Fibroblast of gingiva (primary cell): ENCODE measurements at regions not wholly inside any gene's neighbourhood (a gene's known extent, or its start where the extent isn't known, plus 50 kb on each side); places are given as distances from the start of the nearest gene placed in this dataset.

Experiments used
- DNase-seq: peaks from one replicate; pipeline ENCODE4 v3.0.0-alpha.2; 2011; ENCODE audit warnings: low read depth

GRCh38 chr10:70966646-70967553, 78.5 kb upstream of the PCBD1 start:
- DNase-seq = no peak

DNA sequence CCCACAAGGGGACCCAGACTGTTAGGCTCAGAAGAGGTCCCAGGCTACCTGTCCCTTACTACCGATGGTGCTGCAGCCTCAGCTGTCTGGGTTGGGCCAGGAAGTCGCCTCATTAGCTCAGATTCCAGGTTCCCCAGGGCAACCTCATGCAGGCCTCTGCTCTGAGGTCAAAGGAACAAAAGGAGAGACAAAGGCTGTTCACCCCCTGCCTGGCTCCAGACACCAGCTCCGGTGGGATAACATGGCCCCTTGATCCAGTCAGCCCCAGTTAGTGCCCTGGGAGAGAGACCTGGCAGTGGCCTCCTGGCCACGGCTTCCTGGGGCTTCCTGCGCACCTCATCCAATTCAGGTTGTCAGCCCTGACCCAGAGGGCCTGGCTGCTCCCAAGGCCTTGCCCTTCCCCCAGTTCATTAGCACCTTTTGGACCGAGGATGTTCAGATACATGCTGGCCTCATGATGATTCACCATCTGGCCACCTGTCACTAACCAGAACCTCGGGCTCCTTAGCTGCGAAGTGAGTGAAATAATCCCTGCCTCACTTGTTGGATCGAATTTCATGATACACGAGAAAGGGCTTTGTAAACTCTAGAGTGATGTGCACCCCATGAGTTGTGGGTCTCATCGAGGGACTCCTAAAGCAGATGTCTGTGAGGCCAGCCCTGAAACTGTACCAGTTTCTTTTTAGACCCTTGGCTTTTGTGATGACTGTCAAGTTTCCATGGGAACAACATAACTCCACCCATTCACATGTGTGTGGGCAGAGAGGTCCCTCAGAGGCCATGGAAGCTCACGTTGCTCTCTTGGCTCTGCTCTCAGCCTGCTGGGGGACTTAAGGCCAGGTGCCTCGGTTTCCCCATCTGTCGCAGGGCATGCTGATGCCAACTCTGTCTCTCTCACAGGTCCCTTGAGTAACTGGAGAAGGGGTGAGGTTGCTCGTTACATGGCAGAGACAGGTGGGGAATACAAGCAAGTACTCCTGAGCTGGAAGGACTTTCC, 79.5 kb upstream of the PCBD1 start:
- DNase-seq = no peak

GRCh38 chr10:70969188-70969587, 80.8 kb upstream of the PCBD1 start:
- no peak for DNase-seq

GRCh38 chr10:70970830-70971229, 82.5 kb upstream of the PCBD1 start:
- no peak for DNase-seq

DNA sequence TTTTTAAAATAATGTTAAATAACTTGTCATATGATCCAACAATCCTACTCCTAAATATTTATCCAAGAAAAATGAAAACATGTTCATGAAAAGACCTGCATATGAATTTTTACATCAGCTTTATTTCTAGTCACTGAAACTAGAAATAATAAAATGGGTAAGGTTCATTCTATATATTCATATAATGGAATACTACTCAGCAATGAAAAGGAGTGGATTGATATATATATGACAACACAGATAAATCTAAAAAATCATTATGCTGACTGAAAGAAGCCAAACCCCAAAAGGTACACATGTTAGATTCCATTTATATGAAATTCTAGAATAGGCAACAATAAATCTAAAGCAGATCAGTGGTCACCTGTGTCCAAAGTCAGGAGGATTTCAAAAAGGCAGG, 84.9 kb upstream of the PCBD1 start:
- no peak for DNase-seq

DNA sequence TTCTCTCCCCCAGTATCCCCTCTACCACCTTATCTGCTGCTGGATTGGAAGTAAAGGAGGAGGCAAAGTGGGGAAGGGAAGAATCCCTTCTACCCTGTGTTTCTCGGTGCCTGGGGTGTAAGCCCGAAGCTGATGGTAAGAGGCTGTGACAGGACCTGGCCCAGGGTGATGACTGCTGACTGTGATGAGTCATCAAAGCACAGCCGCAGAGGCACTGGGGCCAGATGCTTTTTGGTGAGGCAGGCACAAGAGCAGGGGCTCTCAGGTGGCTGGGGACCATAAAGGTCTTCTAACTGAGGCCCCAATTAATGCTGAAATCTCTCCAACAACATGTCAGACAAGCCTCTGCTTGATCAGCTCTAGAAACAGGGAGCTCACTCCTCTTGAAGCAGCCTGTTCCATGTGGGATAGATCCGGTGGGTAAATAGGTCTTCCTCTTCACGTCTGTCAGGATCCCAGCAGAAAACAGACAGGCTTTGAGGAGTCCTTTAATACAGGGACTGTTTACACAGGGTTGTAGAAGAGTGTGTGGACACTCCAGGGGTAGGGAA, 86.1 kb upstream of the PCBD1 start:
- no peak for DNase-seq

DNA sequence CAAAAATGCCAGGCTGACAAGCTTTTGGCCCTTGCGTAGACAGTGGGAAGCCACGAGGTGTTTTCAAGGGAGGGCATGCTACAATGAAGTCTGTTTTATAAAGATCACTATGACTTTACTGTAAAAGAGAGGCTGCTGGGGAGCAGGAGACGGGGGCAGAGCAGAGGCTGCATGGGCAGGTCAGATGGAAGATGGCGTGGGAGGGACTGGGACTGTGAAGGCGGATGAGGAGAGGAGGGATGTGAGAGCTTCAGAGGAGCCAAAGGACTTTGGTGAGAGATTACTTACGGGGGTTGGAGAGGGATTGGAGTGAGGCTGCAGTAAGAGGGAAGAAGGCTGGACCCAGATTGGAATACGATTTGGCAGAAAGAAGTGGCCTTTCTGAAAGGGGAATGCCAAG, 86.6 kb upstream of the PCBD1 start:
- DNase-seq = no peak

DNA sequence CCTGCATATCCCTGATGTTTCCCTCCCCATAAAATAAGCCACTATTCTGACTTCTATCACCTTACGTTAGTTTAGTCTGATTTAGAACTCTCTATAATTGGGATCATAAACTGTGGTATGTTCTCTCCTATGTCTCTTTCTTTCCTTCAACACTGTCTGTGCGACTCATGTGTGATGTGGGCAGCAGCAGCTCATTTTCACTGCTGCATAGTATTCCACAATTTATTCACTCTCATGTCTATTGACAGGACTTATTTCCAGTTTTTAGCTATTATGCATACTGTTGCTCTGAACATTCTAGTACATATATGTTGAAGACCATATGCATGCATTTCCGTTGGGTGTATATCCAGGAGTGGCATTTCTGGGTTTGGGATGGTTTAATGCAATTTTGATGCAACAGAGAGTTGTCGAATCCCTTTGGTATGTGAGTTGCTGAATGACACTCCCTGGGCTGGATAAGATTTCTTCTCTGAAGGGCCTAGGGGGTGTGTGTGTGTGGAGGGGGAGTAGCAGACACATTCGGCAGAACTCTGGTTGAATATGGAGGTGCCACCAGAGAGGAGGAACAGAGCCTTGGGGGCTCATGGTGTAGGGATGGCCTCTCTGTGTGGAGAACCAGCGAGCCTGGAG, 87.8 kb upstream of the PCBD1 start:
- DNase-seq = no peak

- DNase-seq = no peak
Observed at GRCh38 chr10:70977625-70978024, 89.3 kb upstream of the PCBD1 start.

DNA sequence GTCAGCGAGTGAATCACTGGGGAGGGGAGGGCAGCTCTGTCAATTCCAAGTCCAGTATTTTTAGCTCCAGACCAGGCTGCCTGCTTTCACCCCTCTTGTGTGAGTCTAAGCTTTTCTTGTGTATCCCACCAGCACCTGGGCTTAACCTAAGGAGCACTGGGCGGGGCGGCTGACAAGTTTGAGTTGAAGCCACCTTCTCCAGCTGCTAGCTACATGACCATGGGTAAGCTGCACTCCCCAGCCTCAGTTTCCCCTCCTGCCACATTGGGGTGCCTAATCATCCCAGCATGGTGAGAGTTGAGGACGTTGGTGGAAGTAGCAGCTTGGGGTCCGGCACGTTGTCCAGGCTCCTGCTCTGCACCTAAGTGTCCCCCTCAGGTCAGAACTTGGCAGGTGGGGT, 89.8 kb upstream of the PCBD1 start:
- DNase-seq = no peak

DNA sequence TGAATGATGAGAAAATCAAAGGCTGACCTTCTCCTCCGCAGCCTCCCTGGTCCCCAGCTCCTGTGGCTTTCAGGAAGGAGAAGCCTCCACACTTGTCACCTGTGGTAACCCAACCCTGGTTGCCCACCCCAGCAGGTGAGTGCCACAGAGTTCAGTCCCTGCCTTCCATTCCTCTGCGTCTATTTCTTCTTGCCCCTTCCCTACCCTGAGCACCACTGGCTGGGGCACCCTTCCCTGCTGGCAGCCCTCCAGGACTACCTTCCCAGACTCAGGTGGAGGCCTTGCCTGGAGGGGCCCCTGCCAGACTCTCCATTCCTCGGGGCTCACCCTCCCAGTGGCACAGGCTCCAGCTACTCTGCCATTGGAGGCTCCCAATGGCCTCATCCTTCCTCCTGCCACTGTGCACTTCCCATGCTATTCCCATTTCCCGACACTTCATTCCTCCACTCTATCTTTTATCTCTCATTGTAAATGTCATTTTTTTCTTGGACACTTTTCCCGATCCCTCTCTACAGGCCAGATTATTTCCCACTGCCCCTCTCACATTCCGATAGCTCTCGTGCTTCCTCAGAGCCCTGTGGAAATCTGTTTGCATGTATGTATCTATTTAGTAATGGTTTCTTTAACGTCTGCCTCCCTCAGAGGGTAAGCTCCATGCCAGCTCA, 90.6 kb upstream of the PCBD1 start:
- no peak for DNase-seq

- DNase-seq = no peak
Observed at GRCh38 chr10:70980687-70981086, 92.3 kb upstream of the PCBD1 start.

DNA sequence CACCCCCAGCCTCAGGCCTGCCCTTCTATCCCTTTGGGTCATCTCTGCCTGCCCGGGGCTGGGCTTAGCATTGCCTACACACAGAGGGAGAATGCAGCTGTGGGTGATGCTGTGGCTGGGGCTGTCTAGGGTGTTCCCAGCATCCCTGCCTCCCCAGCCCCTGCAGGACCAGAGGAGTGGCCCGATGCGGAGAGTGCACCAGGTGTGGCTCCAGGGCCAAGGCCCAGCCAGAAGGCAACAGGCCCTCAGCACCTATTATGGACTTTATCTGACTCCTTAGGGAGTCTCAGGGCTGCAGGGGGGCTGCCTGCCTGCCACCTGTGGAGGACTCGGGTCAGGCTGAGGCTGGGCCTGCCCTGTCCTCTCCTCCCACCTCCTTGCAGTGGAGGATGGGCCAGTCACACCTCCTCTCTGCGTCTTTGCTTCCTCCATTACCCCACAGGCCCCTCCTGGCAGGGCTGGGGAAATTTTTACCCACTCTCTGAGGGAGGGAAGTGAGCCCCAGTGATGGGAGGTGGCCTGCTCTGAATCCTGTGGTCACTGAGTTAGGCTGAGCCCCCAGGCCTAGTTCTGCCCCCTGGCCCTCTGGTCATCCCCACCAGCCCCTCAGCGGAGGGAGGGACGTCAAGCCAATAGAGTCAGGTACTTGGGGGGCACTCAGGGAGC, 92.9 kb upstream of the PCBD1 start:
- DNase-seq = no peak

- no peak for DNase-seq
Observed at GRCh38 chr10:70981936-70982335, 93.6 kb upstream of the PCBD1 start.

GRCh38 chr10:70982443-70982842, 94.1 kb upstream of the PCBD1 start:
- no peak for DNase-seq

GRCh38 chr10:70984986-70985722, 96.8 kb upstream of the PCBD1 start:
- no peak for DNase-seq

GRCh38 chr10:70985824-70986622, 97.7 kb upstream of the PCBD1 start:
- DNase-seq = no peak

GRCh38 chr10:70986623-70986950, 98.2 kb upstream of the PCBD1 start:
- no peak for DNase-seq

DNA sequence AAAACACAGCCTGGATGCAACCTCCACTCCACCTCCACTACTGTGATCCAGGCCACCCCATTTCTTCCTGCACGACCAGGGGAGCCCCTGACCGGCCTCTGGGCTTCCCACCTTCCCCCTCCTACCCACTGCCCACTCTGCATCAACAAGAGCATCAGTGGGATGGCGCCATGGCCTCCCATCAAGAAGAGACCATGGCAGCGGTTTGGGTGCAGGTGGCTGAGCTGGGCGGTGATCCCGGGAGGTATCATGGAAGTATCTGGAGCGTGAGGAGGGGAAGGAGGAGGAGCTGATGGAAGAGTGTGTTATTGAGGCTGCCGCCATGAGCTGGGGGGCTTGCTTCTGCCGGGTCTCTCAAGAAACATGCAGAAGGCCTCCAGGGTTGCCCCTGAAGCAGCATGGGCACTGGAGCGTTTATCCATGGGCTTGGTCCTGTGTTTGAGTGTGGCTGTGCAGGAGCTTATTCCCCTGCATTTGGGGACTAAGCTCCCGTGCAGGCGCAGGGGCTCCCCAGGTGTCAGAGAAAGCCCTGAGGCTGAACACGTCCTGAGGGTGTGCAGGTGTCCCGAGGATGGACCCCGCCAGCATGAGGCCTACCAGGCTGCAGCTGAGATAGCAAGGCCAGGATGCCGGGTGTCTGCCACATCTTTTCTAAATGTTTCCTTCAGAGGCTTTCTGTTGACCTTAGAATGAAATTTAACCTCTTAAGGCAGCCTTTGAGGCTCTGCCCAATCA, 99.2 kb upstream of the PCBD1 start:
- no peak for DNase-seq
